ENCODE measurements at regions not wholly inside any gene's neighbourhood (a gene's known extent, or its start where the extent isn't known, plus 50 kb on each side); places are given as distances from the start of the nearest gene placed in this dataset.

GRCh38 chr9:120032639-120033038 is 547.3 kb downstream of the CDK5RAP2 start:
- H3K9me3 ChIP-seq (ENCODE audit: control extremely low read depth in 1 of 3, control insufficient read depth in 2 of 3, insufficient read depth in 1 of 3, low read length in 2 of 3), result peaks cover 0 to 12% (median 0%) of the 10 kb centered on the region in 3 donors
- Mint-ChIP-seq H3K4me1 (no peaks in the 10 kb centered on the region), H3K4me3 (no peak overlapping the region), H3K27ac (no peak overlapping the region), H3K27me3 (peaks cover 8% of the 10 kb centered on the region), H3K9me3 (ENCODE audit: insufficient read depth) (peaks cover 2% of the 10 kb centered on the region)
- ATAC-seq (ENCODE audit: low read depth), result no peak
- CTCF ChIA-PET, result no interaction called here
- no peak for DNase-seq
- no peaks in the 10 kb centered on the region for H4K20me1 ChIP-seq (ENCODE audit: control insufficient read depth, insufficient read depth, low read length, poor library complexity, severe bottlenecking)
- TF ChIP-seq EZH2 (IDR thresholded peaks at IDR 0.05; ENCODE audit: borderline replicate concordance, insufficient read depth, low read depth, low read length, poor library complexity, severe bottlenecking), result no peak
- TF ChIP-seq, protein P1, sequence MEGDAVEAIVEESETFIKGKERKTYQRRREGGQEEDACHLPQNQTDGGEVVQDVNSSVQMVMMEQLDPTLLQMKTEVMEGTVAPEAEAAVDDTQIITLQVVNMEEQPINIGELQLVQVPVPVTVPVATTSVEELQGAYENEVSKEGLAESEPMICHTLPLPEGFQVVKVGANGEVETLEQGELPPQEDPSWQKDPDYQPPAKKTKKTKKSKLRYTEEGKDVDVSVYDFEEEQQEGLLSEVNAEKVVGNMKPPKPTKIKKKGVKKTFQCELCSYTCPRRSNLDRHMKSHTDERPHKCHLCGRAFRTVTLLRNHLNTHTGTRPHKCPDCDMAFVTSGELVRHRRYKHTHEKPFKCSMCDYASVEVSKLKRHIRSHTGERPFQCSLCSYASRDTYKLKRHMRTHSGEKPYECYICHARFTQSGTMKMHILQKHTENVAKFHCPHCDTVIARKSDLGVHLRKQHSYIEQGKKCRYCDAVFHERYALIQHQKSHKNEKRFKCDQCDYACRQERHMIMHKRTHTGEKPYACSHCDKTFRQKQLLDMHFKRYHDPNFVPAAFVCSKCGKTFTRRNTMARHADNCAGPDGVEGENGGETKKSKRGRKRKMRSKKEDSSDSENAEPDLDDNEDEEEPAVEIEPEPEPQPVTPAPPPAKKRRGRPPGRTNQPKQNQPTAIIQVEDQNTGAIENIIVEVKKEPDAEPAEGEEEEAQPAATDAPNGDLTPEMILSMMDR (IDR thresholded peaks at IDR 0.05), result no peak
- H3K4me1 ChIP-seq (ENCODE audit: control insufficient read depth in 2 of 2, insufficient read depth in 2 of 2, low read length in 2 of 2), result no peaks in the 10 kb centered on the region
- no peak overlapping the region for H3K9ac ChIP-seq (ENCODE audit: low read length)
- no peak overlapping the region for H3K27ac ChIP-seq (ENCODE audit: low read length in 2 of 2)
- no peaks in the 10 kb centered on the region for H3K27me3 ChIP-seq (replicated peaks in 1 of 4; ENCODE audit: control extremely low read depth in 1 of 4, control insufficient read depth in 3 of 4, insufficient read depth in 4 of 4, low read length in 3 of 4)
- WGBS (ENCODE audit: insufficient coverage), result 84% methylated on average over 9 of the region's 9 CpGs
- no peak overlapping the region for H3K4me2 ChIP-seq (replicated peaks; ENCODE audit: low read depth, low read length, poor library complexity, severe bottlenecking)
- no peak overlapping the region for H2AFZ ChIP-seq (ENCODE audit: insufficient read depth, low read depth, low read length, poor library complexity, severe bottlenecking)
- intact Hi-C loops (cut with micrococcal nuclease), result no loop called here
- no peaks in the 10 kb centered on the region for H3K79me2 ChIP-seq (ENCODE audit: control insufficient read depth, insufficient read depth, low read length)
- POLR2A ChIA-PET, result no interaction called here
- no peaks in the 10 kb centered on the region for H3K36me3 ChIP-seq (replicated peaks in 1 of 2; ENCODE audit: control extremely low read depth in 1 of 2, control insufficient read depth in 1 of 2, extremely low read depth in 1 of 2, insufficient read depth in 2 of 2, low read length in 1 of 2)
- H3K4me3 ChIP-seq (ENCODE audit: control extremely low read depth in 1 of 5, extremely low read depth in 1 of 5, insufficient read depth in 1 of 5, low read depth in 2 of 5, low read length in 4 of 5), result no peak overlapping the region

GRCh38 chr9:120030847-120031246 is 549.1 kb downstream of the CDK5RAP2 start:
- no peak overlapping the region for H3K4me3 ChIP-seq (ENCODE audit: control extremely low read depth in 1 of 5, extremely low read depth in 1 of 5, insufficient read depth in 1 of 5, low read depth in 2 of 5, low read length in 4 of 5)
- intact Hi-C loops (cut with micrococcal nuclease), result no loop called here
- ChIA-PET CTCF (no interaction called here), POLR2A (no interaction called here)
- Mint-ChIP-seq H3K27ac (no peak overlapping the region), H3K4me1 (no peaks in the 10 kb centered on the region), H3K9me3 (ENCODE audit: insufficient read depth) (peaks cover 2% of the 10 kb centered on the region), H3K4me3 (no peak overlapping the region), H3K27me3 (peaks cover 8% of the 10 kb centered on the region)
- H3K9ac ChIP-seq (ENCODE audit: low read length), result no peak overlapping the region
- H3K4me1 ChIP-seq (ENCODE audit: control insufficient read depth in 2 of 2, insufficient read depth in 2 of 2, low read length in 2 of 2), result no peaks in the 10 kb centered on the region
- H3K79me2 ChIP-seq (ENCODE audit: control insufficient read depth, insufficient read depth, low read length), result no peaks in the 10 kb centered on the region
- H3K9me3 ChIP-seq (ENCODE audit: control extremely low read depth in 1 of 3, control insufficient read depth in 2 of 3, insufficient read depth in 1 of 3, low read length in 2 of 3), result peaks cover 0 to 12% (median 0%) of the 10 kb centered on the region in 3 donors
- no peaks in the 10 kb centered on the region for H3K27me3 ChIP-seq (replicated peaks in 1 of 4; ENCODE audit: control extremely low read depth in 1 of 4, control insufficient read depth in 3 of 4, insufficient read depth in 4 of 4, low read length in 3 of 4)
- H3K27ac ChIP-seq (ENCODE audit: low read length in 2 of 2), result no peak overlapping the region
- H2AFZ ChIP-seq (ENCODE audit: insufficient read depth, low read depth, low read length, poor library complexity, severe bottlenecking), result no peak overlapping the region
- H4K20me1 ChIP-seq (ENCODE audit: control insufficient read depth, insufficient read depth, low read length, poor library complexity, severe bottlenecking), result no peaks in the 10 kb centered on the region
- TF ChIP-seq, protein P1 (IDR thresholded peaks at IDR 0.05), result no peak
- TF ChIP-seq EZH2 (IDR thresholded peaks at IDR 0.05; ENCODE audit: borderline replicate concordance, insufficient read depth, low read depth, low read length, poor library complexity, severe bottlenecking), result no peak
- H3K4me2 ChIP-seq (replicated peaks; ENCODE audit: low read depth, low read length, poor library complexity, severe bottlenecking), result no peak overlapping the region
- no peak for DNase-seq
- ATAC-seq (ENCODE audit: low read depth), result no peak
- H3K36me3 ChIP-seq (replicated peaks in 1 of 2; ENCODE audit: control extremely low read depth in 1 of 2, control insufficient read depth in 1 of 2, extremely low read depth in 1 of 2, insufficient read depth in 2 of 2, low read length in 1 of 2), result no peaks in the 10 kb centered on the region
- WGBS (ENCODE audit: insufficient coverage), result 19% methylated on average over 5 of the region's 5 CpGs
